Astrocyte of the cerebellum (primary cell): ENCODE measurements at regions not wholly inside any gene's neighbourhood (a gene's known extent, or its start where the extent isn't known, plus 50 kb on each side); places are given as distances from the start of the nearest gene placed in this dataset.

Experiments
- DNase-seq: peaks from one replicate; pipeline ENCODE4 v3.0.0-alpha.2; 2011; ENCODE audit warnings: low read depth
- H3K4me3 ChIP-seq: 2 replicates; pipeline ENCODE4 v1.5.1; 2011; ENCODE audit warnings: mild to moderate bottlenecking, low read depth, low read length, moderate library complexity
- in situ Hi-C: cut with HindIII; loops from 2 replicates; pipeline ENCODE4 v1.10.0; 2017; ENCODE audit warnings: low sequenced_read_pairs
- TF ChIP-seq, protein P1 (sequence below): IDR thresholded peaks from 2 replicates; pipeline ENCODE4 v1.5.1; 2012; ENCODE audit warnings: low read length, low read depth, moderate library complexity, mild to moderate bottlenecking; ENCODE audit errors: missing control alignments

DNA sequence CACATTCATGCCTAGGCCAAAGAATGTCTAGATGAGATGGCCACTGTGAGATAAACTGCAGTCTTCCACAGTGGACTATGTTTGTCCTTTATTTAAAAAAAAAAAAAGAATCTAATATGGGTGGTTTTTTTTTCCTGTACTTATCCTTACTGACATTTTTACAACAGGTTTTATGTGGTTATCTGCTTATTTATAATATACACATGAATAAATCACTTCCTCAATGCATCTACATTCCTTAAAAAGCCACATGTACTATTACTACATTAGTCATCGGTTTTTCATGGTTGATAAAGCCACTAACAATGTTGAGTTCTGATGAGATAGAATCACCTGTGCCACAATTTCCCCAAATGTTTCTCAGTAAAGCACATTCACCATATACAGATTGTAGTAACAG, 341.3 kb upstream of the THBS1 start:
- peak; percentile 52 for DNase-seq
- in situ Hi-C loops = no loop called here
- no peak overlapping the region for H3K4me3 ChIP-seq
- TF ChIP-seq, protein P1, sequence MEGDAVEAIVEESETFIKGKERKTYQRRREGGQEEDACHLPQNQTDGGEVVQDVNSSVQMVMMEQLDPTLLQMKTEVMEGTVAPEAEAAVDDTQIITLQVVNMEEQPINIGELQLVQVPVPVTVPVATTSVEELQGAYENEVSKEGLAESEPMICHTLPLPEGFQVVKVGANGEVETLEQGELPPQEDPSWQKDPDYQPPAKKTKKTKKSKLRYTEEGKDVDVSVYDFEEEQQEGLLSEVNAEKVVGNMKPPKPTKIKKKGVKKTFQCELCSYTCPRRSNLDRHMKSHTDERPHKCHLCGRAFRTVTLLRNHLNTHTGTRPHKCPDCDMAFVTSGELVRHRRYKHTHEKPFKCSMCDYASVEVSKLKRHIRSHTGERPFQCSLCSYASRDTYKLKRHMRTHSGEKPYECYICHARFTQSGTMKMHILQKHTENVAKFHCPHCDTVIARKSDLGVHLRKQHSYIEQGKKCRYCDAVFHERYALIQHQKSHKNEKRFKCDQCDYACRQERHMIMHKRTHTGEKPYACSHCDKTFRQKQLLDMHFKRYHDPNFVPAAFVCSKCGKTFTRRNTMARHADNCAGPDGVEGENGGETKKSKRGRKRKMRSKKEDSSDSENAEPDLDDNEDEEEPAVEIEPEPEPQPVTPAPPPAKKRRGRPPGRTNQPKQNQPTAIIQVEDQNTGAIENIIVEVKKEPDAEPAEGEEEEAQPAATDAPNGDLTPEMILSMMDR = no peak

DNA sequence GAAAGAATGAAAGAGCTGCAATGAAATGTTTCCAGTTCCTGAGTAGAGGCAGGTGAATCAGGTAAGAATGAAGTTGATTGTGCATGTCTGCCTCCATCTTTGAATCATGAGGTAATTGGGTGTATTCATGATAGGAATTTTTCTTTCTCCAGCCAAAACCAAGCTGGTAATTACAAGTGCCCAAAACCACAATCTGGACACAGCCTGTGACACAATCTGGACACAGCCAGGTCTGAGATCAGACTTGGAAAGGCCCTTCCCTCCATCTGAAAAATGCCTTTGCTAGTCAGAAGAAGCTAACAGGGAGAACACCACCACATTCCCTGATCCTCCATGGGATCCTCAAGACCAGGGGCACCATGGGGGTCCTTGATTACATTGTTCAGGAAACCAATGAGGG, 338.5 kb upstream of the THBS1 start:
- in situ Hi-C loops = no loop called here
- H3K4me3 ChIP-seq = no peak overlapping the region
- peak; percentile 93 for DNase-seq
- TF ChIP-seq, protein P1 = no peak

DNA sequence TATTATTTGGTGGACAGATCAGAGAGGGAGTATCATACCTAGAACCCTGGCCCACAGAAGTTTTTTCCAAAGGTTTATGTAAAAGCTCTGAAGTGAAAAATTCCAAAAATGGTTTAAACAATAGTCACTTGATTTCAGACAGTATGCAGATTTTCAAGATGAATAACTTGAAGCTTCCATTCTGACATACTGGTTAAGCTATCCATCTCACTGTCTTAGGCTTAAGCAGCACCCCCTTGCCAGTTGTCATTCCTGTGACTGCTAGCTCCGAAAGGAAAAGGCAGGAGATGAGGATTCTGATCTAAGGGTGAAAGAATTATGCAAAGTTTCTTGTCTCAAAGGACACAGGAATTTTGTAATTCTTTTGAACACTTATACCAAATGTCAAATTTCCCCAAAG, 337.5 kb upstream of the THBS1 start:
- H3K4me3 ChIP-seq = no peak overlapping the region
- in situ Hi-C loops = no loop called here
- TF ChIP-seq, protein P1 = no peak
- no peak for DNase-seq

DNA sequence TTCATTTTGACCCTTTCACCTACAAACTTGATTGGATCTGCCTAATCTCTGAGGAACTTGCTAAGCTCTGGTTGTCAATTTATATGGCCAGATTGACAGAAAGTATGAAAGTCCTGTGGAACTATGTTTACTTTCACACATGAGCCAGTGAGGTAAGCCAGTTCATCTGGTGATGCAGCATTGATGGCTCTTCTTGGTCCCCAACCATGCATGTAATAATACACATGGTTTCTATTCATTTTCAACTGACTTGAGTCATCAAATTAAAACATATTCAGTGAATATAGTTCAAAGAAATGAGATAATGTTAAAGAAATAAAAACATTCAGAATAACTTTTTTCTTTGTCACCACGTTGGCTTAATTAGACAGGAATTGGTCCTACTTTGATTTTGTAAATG, 336.1 kb upstream of the THBS1 start:
- DNase-seq = no peak
- in situ Hi-C loops = no loop called here
- TF ChIP-seq, protein P1 = no peak
- H3K4me3 ChIP-seq = no peak overlapping the region

DNA sequence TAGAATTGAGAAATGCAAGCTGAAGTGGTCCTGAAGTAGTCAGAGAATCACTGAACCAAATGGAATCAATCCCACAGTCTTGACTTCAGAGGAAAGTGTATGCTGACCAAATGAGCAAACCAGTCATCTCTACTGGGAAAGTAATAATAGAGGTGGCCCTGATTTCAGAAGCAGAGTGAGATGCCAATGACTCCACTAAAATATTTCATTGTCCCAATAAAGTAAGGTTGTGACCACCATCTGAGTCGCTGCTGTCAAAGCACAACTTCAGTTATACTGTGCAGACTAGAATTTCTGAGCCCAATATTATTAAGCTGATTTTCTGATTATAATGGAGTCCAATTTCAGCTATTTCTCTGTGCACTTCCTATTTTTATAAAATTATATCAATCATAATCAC, 334.4 kb upstream of the THBS1 start:
- TF ChIP-seq, protein P1 = no peak
- no peak for DNase-seq
- no peak overlapping the region for H3K4me3 ChIP-seq
- in situ Hi-C loops = no loop called here

DNA sequence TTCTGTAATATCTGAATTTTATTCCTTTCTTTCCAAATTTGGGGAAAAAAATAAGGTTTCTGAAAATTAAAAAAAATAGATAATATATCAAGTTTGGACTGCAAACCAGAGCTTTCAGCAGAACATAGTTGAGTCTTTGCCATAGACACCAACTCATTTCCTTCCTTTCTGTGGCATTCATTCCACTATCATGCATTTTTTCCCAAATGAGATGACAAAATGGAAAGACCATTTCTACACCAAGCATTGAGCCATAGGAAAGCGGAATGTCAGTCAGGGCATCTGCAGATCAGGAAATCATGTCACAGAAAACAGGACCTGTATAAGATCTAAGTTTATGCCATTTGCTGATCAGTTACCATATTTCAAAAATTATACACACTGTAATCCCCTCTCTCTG, 333.3 kb upstream of the THBS1 start:
- H3K4me3 ChIP-seq = no peak overlapping the region
- TF ChIP-seq, protein P1 = no peak
- in situ Hi-C loops = no loop called here
- DNase-seq = no peak

DNA sequence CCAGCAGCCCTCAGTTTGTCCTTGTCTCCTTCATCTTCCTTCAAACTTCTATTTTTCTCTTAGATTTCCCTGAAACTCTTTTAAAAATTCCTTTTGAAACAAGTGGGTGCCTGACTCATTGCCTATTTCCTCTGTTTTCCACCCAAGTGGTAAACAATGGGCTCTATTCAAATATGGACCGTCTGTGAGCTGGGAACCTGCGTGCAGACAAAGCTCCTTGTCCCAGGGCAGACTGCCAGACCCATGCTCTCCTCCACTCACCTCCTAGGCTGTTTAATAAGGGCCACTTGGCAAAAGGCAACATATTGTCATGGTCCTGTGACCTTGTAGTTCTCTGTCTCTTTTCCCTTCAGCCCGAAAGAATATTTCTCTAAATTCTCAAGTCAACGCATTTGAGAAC, 332.7 kb upstream of the THBS1 start:
- TF ChIP-seq, protein P1 = no peak
- peak; percentile 49 for DNase-seq
- H3K4me3 ChIP-seq = no peak overlapping the region
- in situ Hi-C loops = no loop called here
